ENCODE measurements at regions not wholly inside any gene's neighbourhood (a gene's known extent, or its start where the extent isn't known, plus 50 kb on each side); places are given as distances from the start of the nearest gene placed in this dataset.
A peak's percentile ranks its signal among the peaks of the same experiment; 100 is the strongest.
"Not testable (repeated sequence)": the region's sequence is repeated elsewhere in the genome, so short reads cannot be mapped to it uniquely, and the experiment has no call there.

DNA sequence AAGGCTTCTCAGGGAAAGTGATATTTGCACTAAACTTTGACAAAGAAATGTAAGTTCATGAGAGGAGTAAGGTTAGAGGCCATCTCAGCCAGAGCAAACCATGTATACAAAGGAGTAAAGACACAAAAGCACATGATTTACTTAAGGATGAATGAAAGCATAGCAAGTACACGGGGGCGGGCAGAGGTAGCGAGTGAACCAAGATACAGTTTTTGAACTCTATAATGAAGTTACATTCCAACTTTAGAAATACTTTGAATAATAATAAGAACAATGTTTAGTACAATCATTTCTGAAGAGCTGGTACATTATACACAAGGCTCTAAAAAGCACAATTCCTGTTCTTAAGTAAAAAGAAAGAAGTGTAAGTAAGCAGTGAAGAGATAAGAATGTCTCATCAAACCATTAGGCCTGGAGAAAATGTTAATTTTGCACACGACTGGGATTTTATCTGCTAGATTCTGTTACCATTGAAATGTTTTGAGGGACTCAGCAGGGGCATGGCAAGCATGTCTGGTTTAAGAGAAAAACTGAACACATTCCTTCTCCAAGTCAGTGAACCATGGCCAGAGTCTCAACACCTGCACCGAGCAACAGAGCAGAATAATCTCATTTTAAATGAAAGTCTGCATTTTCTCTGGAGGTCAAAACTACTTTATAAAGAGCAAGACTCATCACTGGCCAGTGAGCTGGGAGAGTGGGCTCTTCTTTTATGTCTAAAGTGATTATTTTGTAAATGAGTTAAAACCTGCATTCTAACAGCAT, 147.6 kb upstream of the TRPM3 start:
- no peak for DNase-seq

DNA sequence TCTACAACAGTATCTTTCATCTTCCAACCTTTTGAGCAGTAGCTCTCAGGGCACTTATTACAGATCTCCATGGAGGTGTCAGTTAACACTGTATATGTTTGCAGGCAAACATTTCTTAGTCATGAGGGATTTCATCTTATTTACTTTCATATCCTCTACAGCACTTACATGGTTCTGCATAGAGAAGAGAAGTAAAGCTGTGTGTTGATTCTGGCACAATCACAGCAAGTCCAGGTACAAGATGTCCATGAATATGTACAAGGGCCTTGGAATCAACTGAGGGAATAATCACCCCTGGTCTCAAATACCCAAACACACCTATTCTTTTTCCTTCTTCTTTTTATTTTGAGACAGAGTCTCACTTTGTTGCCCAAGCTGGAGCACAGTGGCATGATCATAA, 142.0 kb upstream of the TRPM3 start:
- DNase-seq: no peak

DNA sequence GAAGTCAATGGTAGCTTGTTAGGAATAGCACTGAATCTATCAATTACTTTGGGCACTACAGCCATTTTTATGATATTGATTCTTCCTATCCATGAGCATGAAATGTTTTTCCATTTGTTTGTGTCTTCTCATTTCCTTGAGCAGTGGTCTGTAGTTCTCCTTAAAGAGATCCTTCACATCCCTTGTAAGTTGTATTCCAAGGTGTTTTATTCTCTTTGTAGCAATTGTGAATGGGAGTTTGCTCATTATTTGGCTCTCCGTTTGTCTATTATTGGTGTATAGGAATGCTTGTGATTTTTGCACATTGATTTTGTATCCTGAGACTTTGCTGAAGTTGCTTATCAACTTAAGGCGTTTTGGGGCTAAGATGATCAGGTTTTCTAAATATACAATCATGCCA, 139.0 kb upstream of the TRPM3 start:
- not testable (repeated sequence) for DNase-seq

DNA sequence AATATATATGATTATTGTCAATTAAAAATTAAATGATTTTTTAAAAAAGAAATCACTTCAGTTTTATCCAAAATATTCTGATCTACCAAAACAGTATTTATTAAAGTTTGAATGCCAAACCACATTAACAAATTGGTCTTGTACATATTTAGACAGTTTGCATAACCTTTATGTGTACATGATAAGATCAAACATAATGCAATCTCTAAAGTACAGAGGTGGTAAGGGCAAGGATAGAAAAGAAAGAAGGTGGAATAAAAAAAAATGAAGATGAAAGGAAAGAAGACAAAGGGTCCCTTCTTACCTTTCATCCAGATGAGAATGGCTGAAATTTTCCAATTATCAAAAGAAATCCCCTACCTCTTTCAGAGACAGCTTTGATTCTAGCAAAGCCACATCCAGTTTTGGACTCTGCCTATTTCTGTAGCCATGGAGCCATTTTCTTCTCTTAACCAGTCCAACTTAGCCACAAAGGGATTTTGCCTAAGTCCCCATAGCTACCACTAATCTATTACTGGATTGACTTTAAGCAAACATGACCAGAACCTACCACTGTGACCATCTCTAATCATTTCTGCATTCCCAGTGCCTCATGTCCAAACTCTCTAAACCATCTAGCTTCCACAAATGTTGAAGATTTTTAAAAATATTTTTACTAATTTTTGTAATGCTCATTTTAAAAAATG, 133.3 kb upstream of the TRPM3 start:
- no peak for DNase-seq

GRCh38 chr9:71253011-71253410, 131.6 kb upstream of the TRPM3 start:
- DNase-seq: peak; percentile 7

GRCh38 chr9:71250581-71250980, 129.2 kb upstream of the TRPM3 start:
- DNase-seq: no peak

DNA sequence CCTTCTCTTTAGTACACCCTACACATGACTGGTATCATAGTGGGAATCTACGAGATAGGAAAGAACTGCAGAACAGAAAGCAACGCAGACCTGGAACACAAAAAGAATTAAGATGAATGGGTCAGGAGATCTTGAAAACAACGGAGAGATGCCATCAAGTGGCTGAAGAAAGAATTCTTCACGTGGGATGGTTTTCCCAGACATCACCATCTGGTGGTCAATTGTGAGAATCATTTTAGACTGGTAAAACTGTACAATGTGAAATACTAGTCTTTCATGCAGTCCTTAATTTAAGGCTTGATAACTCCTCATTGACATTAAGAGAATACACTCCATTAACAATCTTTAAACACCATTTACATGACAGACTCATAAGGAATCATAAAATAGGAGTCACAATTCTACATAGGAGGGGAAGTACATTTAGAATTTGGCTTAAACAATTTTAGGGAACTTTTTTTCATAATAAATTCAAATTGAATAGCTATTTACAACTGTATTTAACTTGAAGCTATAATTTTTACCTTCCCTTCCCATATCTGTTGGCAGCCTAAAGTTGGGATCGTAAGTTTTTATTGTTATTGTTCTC, 128.4 kb upstream of the TRPM3 start:
- DNase-seq: peak; percentile 69

GRCh38 chr9:71245651-71246050, 124.2 kb upstream of the TRPM3 start:
- DNase-seq: no peak

GRCh38 chr9:71243951-71244350, 122.5 kb upstream of the TRPM3 start:
- DNase-seq: no peak

GRCh38 chr9:71242081-71242480, 120.7 kb upstream of the TRPM3 start:
- DNase-seq: no peak

DNA sequence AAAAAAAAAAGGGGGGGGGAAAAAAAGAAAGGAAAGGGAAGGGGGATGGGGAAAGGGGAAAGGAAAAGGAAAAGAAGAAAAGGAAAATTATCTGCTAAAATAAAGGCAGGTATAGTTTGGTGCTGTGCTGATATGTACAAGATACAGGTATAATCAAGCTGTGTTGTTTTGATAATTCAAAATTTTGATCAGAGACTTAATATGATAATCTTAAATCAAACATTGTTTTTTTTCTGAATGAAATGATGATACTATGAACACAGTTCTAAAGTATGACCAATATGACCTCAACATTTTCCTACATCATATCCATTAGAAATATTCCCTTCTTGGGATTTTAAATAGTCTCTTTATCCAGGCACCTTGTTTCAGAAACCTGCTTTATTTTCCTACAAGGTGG, 115.6 kb upstream of the TRPM3 start:
- DNase-seq: no peak

DNA sequence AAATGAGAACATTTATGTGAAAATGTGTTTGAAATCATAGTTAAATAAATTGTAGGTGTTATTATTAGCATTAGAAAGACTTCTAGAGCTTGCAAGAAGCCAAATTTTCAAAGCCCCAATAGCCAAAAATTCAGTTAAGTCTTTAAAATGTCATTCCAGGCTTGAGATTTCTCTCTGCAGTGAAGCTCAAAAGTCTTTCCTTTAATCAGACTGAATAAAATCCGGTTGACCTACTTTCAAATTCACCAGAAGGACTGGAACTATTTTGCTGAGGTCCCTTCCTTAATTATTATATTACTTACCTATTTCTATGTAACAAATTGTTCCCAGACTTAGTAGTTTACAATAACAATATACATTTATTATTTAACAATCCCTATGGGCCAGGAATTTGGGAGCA, 112.2 kb upstream of the TRPM3 start:
- no peak for DNase-seq

GRCh38 chr9:71223953-71224538, 102.6 kb upstream of the TRPM3 start:
- DNase-seq: peak; percentile 15

DNA sequence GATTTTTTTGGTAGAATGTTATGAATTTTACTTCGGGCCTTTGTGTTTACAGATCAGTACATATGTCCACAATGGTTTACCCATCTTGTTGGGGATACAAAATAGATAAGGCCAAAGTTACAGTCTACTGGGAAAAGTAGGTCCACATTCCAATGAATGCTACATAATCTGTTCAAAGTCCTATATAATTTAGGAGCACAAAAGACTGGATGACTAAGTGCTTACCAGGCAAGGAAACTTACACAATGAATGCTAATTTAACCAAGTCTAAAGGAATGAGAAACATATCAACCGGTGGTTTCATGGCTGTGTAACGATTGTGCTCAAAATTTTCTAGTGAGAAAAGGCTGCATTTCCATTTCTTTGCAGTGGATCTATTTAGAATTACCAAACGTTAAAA, 97.4 kb upstream of the TRPM3 start:
- DNase-seq: no peak

- no peak for DNase-seq
Measured at GRCh38 chr9:71213633-71214032, 92.2 kb upstream of the TRPM3 start.

DNA sequence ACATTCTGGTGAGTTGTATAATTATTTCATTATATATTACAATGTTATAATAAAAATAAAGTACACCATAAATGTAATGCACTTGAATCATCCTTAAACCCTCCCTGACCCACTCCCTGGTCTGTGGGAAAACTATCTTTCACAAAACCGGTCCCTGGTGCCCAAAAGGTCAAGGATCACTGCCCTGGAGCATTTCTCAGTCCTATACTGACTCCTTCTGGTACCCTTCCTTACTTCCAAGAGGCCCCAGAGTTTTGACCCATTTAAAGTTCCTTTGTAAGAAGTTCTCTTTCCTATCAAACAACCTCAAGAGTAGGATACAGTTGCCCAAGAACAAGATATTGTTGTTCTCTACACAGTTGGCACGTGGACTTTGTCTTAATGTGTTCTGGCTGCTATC, 88.9 kb upstream of the TRPM3 start:
- no peak for DNase-seq

DNA sequence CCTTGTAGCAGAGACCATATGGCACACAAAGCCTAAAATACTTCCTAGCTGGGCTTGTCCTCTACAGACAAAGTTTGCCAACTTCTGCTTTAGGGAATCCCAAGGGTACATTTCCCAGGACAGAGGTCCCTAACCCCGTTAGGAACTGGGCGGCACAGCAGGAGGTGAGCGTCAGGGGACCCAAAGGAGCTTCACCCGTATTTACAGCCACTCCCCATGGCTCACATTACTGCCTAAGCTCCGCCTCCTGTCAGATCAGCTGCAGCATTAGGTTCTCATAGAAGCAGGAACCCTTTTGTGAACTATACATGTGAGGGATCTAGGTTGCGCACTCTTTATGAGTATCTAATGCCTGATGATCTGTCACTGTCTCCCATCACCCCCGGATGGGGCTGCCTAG, 88.5 kb upstream of the TRPM3 start:
- no peak for DNase-seq

DNA sequence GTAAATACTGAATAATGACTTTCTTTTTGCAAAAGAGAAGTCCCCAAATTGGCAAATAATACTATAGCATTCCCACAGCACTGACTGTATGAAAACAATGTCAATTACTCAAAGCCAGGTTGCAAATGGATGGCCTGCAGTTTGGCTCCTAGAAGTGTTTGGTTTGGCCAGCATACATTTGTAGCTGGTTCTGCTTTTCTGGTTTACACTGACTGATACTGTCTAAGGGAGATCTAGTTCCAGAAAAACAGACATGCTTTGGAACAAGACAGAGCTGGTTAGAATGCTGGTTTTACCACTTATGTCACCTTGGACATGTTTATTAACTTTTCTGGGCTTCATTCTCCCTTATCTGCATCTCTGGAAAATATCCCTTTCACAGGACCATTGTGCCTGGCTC, 81.5 kb upstream of the TRPM3 start:
- DNase-seq: no peak

DNA sequence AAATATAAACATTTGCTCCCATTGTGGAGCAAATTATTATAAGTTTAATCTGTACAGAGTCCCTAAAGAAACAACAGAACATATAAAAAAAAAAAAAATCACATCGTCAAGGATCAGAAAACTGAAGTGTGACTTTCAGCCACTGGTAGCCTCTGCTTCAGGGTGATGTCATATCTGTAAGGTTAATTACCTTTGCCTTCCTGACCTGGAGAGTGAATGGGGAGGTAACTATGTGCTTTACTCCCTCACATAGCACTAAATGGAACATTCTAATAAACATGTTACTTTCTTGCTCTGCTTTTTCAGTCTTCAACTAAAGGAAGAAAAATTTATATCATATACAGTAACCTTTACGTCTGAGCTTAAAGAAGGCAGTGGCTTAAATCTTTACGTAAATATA, 70.3 kb upstream of the TRPM3 start:
- DNase-seq: no peak

DNA sequence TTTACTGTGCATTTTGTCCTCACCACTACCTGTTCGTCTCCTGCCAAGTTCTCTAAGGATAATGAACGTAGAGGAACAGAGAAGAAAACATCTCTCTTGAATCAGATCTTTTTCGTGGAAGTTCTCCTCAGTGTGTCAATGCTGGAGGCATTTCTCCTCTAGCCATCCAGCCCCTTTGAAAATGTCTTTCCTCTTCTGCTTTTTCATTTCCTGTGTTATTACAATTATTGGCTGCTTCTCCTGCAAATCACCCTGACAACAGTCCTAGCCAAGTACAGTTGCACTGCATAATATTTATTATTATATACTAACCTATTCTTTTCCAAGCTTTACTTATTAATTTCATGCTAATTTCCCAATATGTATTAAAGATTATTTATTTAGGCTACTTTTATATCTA, 61.8 kb upstream of the TRPM3 start:
- no peak for DNase-seq

- DNase-seq: no peak
Measured at GRCh38 chr9:71179183-71179582, 57.8 kb upstream of the TRPM3 start.

DNA sequence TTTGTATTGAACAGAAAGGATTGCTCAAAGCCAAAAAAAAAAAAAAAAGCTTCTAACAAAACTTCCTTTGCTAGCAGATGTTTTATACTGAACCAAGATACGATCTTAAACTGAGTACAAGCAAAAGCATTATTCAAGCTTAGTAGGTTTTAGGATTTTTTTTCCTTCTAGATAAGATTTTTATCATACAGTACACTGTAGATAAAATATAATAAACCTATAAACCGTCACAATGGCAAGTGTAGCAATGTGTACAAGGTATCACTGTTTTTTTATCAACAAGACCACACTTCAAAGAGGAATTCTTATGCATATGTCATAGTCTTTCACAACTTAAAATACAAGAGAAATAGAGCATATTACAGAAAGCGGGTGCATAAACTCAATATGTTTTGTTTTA, 56.5 kb upstream of the TRPM3 start:
- DNase-seq: no peak

DNA sequence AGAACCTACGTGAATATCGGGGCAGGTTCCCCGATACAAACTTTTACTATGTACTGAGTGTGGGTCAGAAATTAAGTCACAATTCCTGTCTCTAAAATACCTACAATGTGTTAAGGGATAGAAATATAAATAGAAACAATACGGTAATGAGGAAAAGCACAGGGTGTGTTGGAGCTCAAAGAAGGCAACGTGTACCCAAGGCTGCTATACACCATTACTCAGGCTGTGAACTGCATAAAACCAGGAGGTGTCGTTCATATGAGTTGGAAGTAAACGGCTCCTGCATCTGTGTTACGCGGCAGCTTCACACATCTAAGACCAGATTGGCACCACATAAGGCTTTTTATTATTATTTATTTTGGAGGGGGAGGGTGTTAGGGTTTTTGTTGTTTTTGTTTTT, 50.1 kb upstream of the TRPM3 start:
- DNase-seq: no peak

All from fibroblast of skin of back (primary cell).